CD14-positive monocyte (primary cell): ENCODE measurements at regions not wholly inside any gene's neighbourhood (a gene's known extent, or its start where the extent isn't known, plus 50 kb on each side); places are given as distances from the start of the nearest gene placed in this dataset.

Experiments used
- DNase-seq, 3 donors: peaks; one replicate each; pipeline ENCODE4 v3.0.0-alpha.2; 2011 to 2022
- H2AFZ ChIP-seq: 2 replicates; pipeline ENCODE4 v1.6.0; 2012; ENCODE audit warnings: mild to moderate bottlenecking, low read depth, low read length, inconsistent platforms; ENCODE audit not compliant: insufficient read depth, poor library complexity, severe bottlenecking
- H3K27ac ChIP-seq, 2 donors: 1 replicate in 1 of 2; 2 replicates in 1 of 2; pipeline ENCODE4 v1.5.1; 2012 to 2013; ENCODE audit warnings: low read length in 2 of 2, control low read depth in 1 of 2, inconsistent platforms in 1 of 2, low read depth in 1 of 2, mild to moderate bottlenecking in 1 of 2
- H3K27me3 ChIP-seq, 2 donors: one replicate each; pipeline versions ENCODE4 v1.6.0 to v1.6.1; 2011 to 2013; ENCODE audit warnings: low read length in 2 of 2; ENCODE audit not compliant: control insufficient read depth in 2 of 2, insufficient read depth in 2 of 2
- H3K36me3 ChIP-seq, 2 donors: replicated peaks in 1 of 2; 1 replicate in 1 of 2; 2 replicates in 1 of 2; pipeline versions ENCODE4 v1.5.1 to v1.6.1; 2012 to 2013; ENCODE audit warnings: low read length in 2 of 2, control low read depth in 1 of 2, inconsistent platforms in 1 of 2, mild to moderate bottlenecking in 1 of 2; ENCODE audit not compliant: insufficient read depth in 2 of 2, control insufficient read depth in 1 of 2
- H3K4me1 ChIP-seq, 2 donors: 1 replicate in 1 of 2; 2 replicates in 1 of 2; pipeline versions ENCODE4 v1.5.1 to v1.6.1; 2012 to 2013; ENCODE audit warnings: low read length in 2 of 2, control low read depth in 1 of 2, inconsistent platforms in 1 of 2, mild to moderate bottlenecking in 1 of 2, moderate library complexity in 1 of 2; ENCODE audit not compliant: insufficient read depth in 2 of 2, control insufficient read depth in 1 of 2
- H3K4me2 ChIP-seq: replicated peaks from 2 replicates; pipeline ENCODE3; 2012; ENCODE audit warnings: low read length, moderate library complexity, mild to moderate bottlenecking; ENCODE audit not compliant: poor library complexity, severe bottlenecking; ENCODE audit errors: extremely low read depth
- H3K4me3 ChIP-seq, 3 experiments: fragments of 200-600 bp in 1 of 3; sonication (generic) in 1 of 3; replicated peaks in 1 of 3; 1 replicate in 2 of 3; 2 replicates in 1 of 3; pipeline ENCODE4 v1.5.1; 2011 to 2013; ENCODE audit warnings: low read length in 3 of 3, mild to moderate bottlenecking in 3 of 3, control low read depth in 2 of 3, low read depth in 2 of 3, inconsistent platforms in 1 of 3, moderate library complexity in 1 of 3
- H3K79me2 ChIP-seq: 2 replicates; pipeline ENCODE4 v1.6.0; 2012; ENCODE audit warnings: mild to moderate bottlenecking, control low read depth, inconsistent platforms, low read length, moderate library complexity; ENCODE audit not compliant: insufficient read depth
- H3K9ac ChIP-seq: 2 replicates; pipeline ENCODE4 v1.6.0; 2017; ENCODE audit warnings: low read length, mild to moderate bottlenecking; ENCODE audit not compliant: insufficient read depth, poor library complexity, severe bottlenecking
- H3K9me3 ChIP-seq, 2 donors: replicated peaks in 1 of 2; 1 replicate in 1 of 2; 2 replicates in 1 of 2; pipeline versions ENCODE4 v1.5.1 to v1.6.1; 2012 to 2013; ENCODE audit warnings: low read length in 2 of 2, control low read depth in 1 of 2; ENCODE audit not compliant: control insufficient read depth in 1 of 2, insufficient read depth in 1 of 2
- H4K20me1 ChIP-seq: 2 replicates; pipeline ENCODE4 v1.6.0; 2012; ENCODE audit warnings: mild to moderate bottlenecking, low read length, control low read depth, moderate library complexity; ENCODE audit not compliant: insufficient read depth
- H3K27ac Mint-ChIP-seq, 7 donors: one replicate each; pipeline ENCODE4 v1.8.0; 2020; ENCODE audit warnings: mild to moderate bottlenecking in 7 of 7, mixed read lengths in 7 of 7, moderate library complexity in 6 of 7, inconsistent platforms in 2 of 7
- H3K27me3 Mint-ChIP-seq, 3 donors: one replicate each; pipeline ENCODE4 v1.8.0; 2021 to 2022; ENCODE audit warnings: low read depth in 3 of 3, mild to moderate bottlenecking in 3 of 3, mixed read lengths in 3 of 3, moderate library complexity in 3 of 3, inconsistent platforms in 1 of 3
- H3K36me3 Mint-ChIP-seq, 2 donors: one replicate each; pipeline ENCODE4 v1.8.0; 2020; ENCODE audit warnings: mixed read lengths in 2 of 2, inconsistent platforms in 1 of 2, mild to moderate bottlenecking in 1 of 2
- H3K4me1 Mint-ChIP-seq: one replicate; pipeline ENCODE4 v1.8.0; 2020; ENCODE audit warnings: mild to moderate bottlenecking, mixed read lengths
- H3K4me3 Mint-ChIP-seq, 2 donors: one replicate each; pipeline ENCODE4 v1.8.0; 2020; ENCODE audit warnings: mild to moderate bottlenecking in 2 of 2, mixed read lengths in 2 of 2, moderate library complexity in 1 of 2
- H3K9me3 Mint-ChIP-seq, 7 donors: one replicate each; pipeline ENCODE4 v1.8.0; 2020 to 2022; ENCODE audit warnings: mixed read lengths in 7 of 7, mild to moderate bottlenecking in 6 of 7, moderate library complexity in 6 of 7, inconsistent platforms in 2 of 7
- CTCF ChIP-seq: fragments of 200-600 bp; IDR thresholded peaks from one replicate; pipeline ENCODE4 v1.8.0; 2022; ENCODE audit warnings: antibody characterized with exemption, mild to moderate bottlenecking
- WGBS: methylation state at CpG from one replicate; pipeline ENCODE4 v1.1.5; 2013; ENCODE audit warnings: missing lambda C conversion rate; ENCODE audit not compliant: insufficient coverage; 5-methylcytosine and 5-hydroxymethylcytosine counted together
- intact Hi-C, 2 donors: fragments of 100-400 bp; cut with micrococcal nuclease; formaldehyde crosslinking; loops; one replicate each; pipeline versions ENCODE4 v1.15.0 to v1.15.1; 2023

GRCh38 chr6:21531393-21531792 lies 62.2 kb upstream of the SOX4 start:
- no peak overlapping the region for H3K27ac Mint-ChIP-seq

DNA sequence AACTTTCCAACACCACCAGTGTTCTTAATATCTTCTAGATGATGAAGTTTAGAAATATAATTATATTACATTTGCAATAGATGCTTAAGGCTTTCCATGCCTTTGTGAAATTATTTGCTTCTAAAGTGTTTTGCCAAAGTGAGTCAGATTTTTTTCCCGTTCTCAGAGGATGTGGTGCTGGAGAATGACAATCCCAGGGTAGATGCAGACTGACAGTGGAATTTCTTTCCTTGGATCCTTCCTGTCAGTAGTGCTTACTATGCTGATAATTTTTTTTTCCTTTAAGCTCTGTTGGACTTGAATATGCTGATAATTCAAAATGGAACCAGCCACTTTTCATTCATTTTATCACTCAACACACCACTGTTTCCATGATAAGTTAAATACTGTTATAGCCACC lies 59.9 kb upstream of the SOX4 start:
- no peaks in the 10 kb centered on the region for H3K79me2 ChIP-seq
- no peaks in the 10 kb centered on the region for H3K4me1 ChIP-seq
- Mint-ChIP-seq H3K4me3 (no peak overlapping the region), H3K27me3 (peaks cover 0 to 5% (median 2%) of the 10 kb centered on the region in 3 donors), H3K27ac (no peak overlapping the region), H3K36me3 (no peaks in the 10 kb centered on the region), H3K4me1 (no peaks in the 10 kb centered on the region), H3K9me3 (peaks cover 0 to 2% (median 0%) of the 10 kb centered on the region in 7 donors)
- H3K9me3 ChIP-seq = no peaks in the 10 kb centered on the region
- intact Hi-C loops = no loop called here
- H3K4me2 ChIP-seq = no peak overlapping the region
- no peak overlapping the region for H2AFZ ChIP-seq
- no peak overlapping the region for H3K9ac ChIP-seq
- no peak overlapping the region for H3K4me3 ChIP-seq
- WGBS = 100% methylated on average over 1 of the region's 1 CpG
- H3K27me3 ChIP-seq = no peaks in the 10 kb centered on the region
- no peak for DNase-seq
- no peaks in the 10 kb centered on the region for H4K20me1 ChIP-seq
- no peaks in the 10 kb centered on the region for H3K36me3 ChIP-seq
- TF ChIP-seq CTCF = no peak
- no peak overlapping the region for H3K27ac ChIP-seq

More at GRCh38 chr6:21531393-21531792, 62.2 kb upstream of the SOX4 start:
- Mint-ChIP-seq H3K4me3 (no peak overlapping the region), H3K27me3 (peaks cover 0 to 5% (median 2%) of the 10 kb centered on the region in 3 donors), H3K36me3 (no peaks in the 10 kb centered on the region), H3K4me1 (no peaks in the 10 kb centered on the region), H3K9me3 (no peaks in the 10 kb centered on the region)
- Histone ChIP-seq H3K4me2 (no peak overlapping the region), H3K9me3 (no peaks in the 10 kb centered on the region), H4K20me1 (no peaks in the 10 kb centered on the region), H3K27ac (no peak overlapping the region), H3K27me3 (no peaks in the 10 kb centered on the region), H3K79me2 (no peaks in the 10 kb centered on the region), H3K9ac (no peak overlapping the region), H3K4me1 (no peaks in the 10 kb centered on the region), H2AFZ (no peak overlapping the region), H3K4me3 (no peak overlapping the region), H3K36me3 (no peaks in the 10 kb centered on the region)
- intact Hi-C loops = no loop called here
- no peak for TF ChIP-seq CTCF
- WGBS = no CpG with 5 or more reads among the region's 3 CpGs
- no peak for DNase-seq
